Lower leg skin (tissue), 4 donors: ENCODE measurements at regions not wholly inside any gene's neighbourhood (a gene's known extent, or its start where the extent isn't known, plus 50 kb on each side); places are given as distances from the start of the nearest gene placed in this dataset.

Experiments used
- DNase-seq, 2 donors: peaks; one replicate each; pipeline ENCODE4 v3.0.0-alpha.2; 2019; ENCODE audit warnings: low spot score in 2 of 2
- H3K4me3 ChIP-seq: fragments of 200-600 bp; sonication (generic); 2 replicates; pipeline ENCODE4 v1.5.1; 2017; ENCODE audit warnings: mild to moderate bottlenecking, low read depth; ENCODE audit not compliant: poor library complexity, severe bottlenecking
- CTCF ChIP-seq, 3 donors: fragments of 450-650 bp; IDR thresholded peaks; one replicate each; pipeline ENCODE4 v1.5.1; 2016; ENCODE audit warnings: antibody characterized with exemption in 3 of 3, mild to moderate bottlenecking in 3 of 3, moderate library complexity in 2 of 3
- POLR2A ChIP-seq, 2 donors: fragments of 450-650 bp; IDR thresholded peaks; one replicate each; pipeline ENCODE4 v1.6.1; 2016 to 2017; ENCODE audit warnings: antibody characterized with exemption in 2 of 2, mild to moderate bottlenecking in 1 of 2, moderate library complexity in 1 of 2
- WGBS, 2 donors: methylation state at CpG; one replicate each; pipeline ENCODE4 v1.1.5; 2018; 5-methylcytosine and 5-hydroxymethylcytosine counted together
- intact Hi-C: fragments of 100-400 bp; cut with DNase I; formaldehyde crosslinking; loops from one replicate; pipeline ENCODE4 v1.15.0; 2023; ENCODE audit warnings: low total_unique reads

GRCh38 chr13:44815623-44816022 is 173.6 kb downstream of the NUFIP1 start:
- WGBS, 2 donors: 19 to 29% methylated on average over 5 of the region's 5 CpGs
- TF ChIP-seq CTCF (IDR thresholded peaks at IDR 0.05) (no peak), POLR2A (IDR thresholded peaks at IDR 0.05) (no peak)
- H3K4me3 ChIP-seq: no peak overlapping the region
- intact Hi-C loops: no loop called here
- peak in 1 of 2 donors; percentile 47 for DNase-seq

GRCh38 chr13:44814836-44815235 is 174.4 kb downstream of the NUFIP1 start:
- TF ChIP-seq POLR2A (IDR thresholded peaks at IDR 0.05) (no peak), CTCF (IDR thresholded peaks at IDR 0.05) (no peak)
- whole genome bisulfite sequencing, 2 donors: 89 to 90% methylated on average over 2 of the region's 2 CpGs
- DNase-seq: no peak
- intact Hi-C loops: no loop called here
- H3K4me3 ChIP-seq: no peak overlapping the region

GRCh38 chr13:44814161-44814560 is 175.1 kb downstream of the NUFIP1 start:
- H3K4me3 ChIP-seq: no peak overlapping the region
- intact Hi-C loops: no loop called here
- 97 to 98% methylated on average over 2 of the region's 2 CpGs for WGBS, 2 donors
- TF ChIP-seq POLR2A (IDR thresholded peaks at IDR 0.05) (no peak), CTCF (IDR thresholded peaks at IDR 0.05) (no peak)
- DNase-seq: no peak

GRCh38 chr13:44812818-44813217 is 176.5 kb downstream of the NUFIP1 start:
- DNase-seq: no peak
- no peak overlapping the region for H3K4me3 ChIP-seq
- TF ChIP-seq CTCF (IDR thresholded peaks at IDR 0.05) (no peak), POLR2A (IDR thresholded peaks at IDR 0.05) (no peak)
- WGBS, 2 donors: 71 to 76% methylated on average over 3 of the region's 3 CpGs
- intact Hi-C loops: no loop called here

- intact Hi-C loops: no loop called here
- 76 to 85% methylated on average over 5 of the region's 5 CpGs for WGBS, 2 donors
- no peak for TF ChIP-seq CTCF (IDR thresholded peaks at IDR 0.05)
- TF ChIP-seq POLR2A (IDR thresholded peaks at IDR 0.05): no peak
- H3K4me3 ChIP-seq: no peak overlapping the region
- peak in 1 of 2 donors; percentile 36 for DNase-seq
Observed at GRCh38 chr13:44810061-44810840, 179.0 kb downstream of the NUFIP1 start.

- DNase-seq: peak in 1 of 2 donors; percentile 12
- H3K4me3 ChIP-seq: no peak overlapping the region
- intact Hi-C loops: no loop called here
- WGBS, 2 donors: 88 to 91% methylated on average over 9 of the region's 9 CpGs
- TF ChIP-seq CTCF (IDR thresholded peaks at IDR 0.05) (no peak), POLR2A (IDR thresholded peaks at IDR 0.05) (no peak)
Observed at GRCh38 chr13:44809190-44809589, 180.1 kb downstream of the NUFIP1 start.
